H9 (cell line): ENCODE measurements at regions not wholly inside any gene's neighbourhood (a gene's known extent, or its start where the extent isn't known, plus 50 kb on each side); places are given as distances from the start of the nearest gene placed in this dataset.
"Not testable (repeated sequence)": the region's sequence is repeated elsewhere in the genome, so short reads cannot be mapped to it uniquely, and the experiment has no call there.

Experiments
- DNase-seq: peaks from one replicate; pipeline ENCODE4 v3.0.0-alpha.2; 2017
- H2AFZ ChIP-seq: one replicate; pipeline ENCODE4 v1.6.1; 2013; ENCODE audit warnings: mild to moderate bottlenecking, low read length, control low read depth, moderate library complexity
- H2AK5ac ChIP-seq: 2 replicates; pipeline ENCODE4 v1.6.1; 2013; ENCODE audit warnings: low read length, control low read depth, mixed read lengths; ENCODE audit not compliant: insufficient read length
- H2BK120ac ChIP-seq: one replicate; pipeline ENCODE4 v1.6.1; 2013; ENCODE audit warnings: low read depth, mild to moderate bottlenecking, low read length, control low read depth, inconsistent platforms; ENCODE audit not compliant: poor library complexity, severe bottlenecking
- H2BK12ac ChIP-seq: 2 replicates; pipeline ENCODE4 v1.6.1; 2013; ENCODE audit warnings: low read length, control low read depth, mixed read lengths, low read depth; ENCODE audit not compliant: insufficient read length
- H2BK15ac ChIP-seq: 2 replicates; pipeline ENCODE4 v1.6.1; 2013; ENCODE audit warnings: low read depth, low read length, control low read depth
- H2BK20ac ChIP-seq: one replicate; pipeline ENCODE4 v1.6.1; 2013; ENCODE audit warnings: low read depth, mild to moderate bottlenecking, low read length, control low read depth, inconsistent platforms; ENCODE audit not compliant: poor library complexity, severe bottlenecking
- H2BK5ac ChIP-seq: 2 replicates; pipeline ENCODE4 v1.6.1; 2013; ENCODE audit warnings: low read length, control low read depth, mixed read lengths; ENCODE audit not compliant: insufficient read length
- H3K14ac ChIP-seq: 2 replicates; pipeline ENCODE4 v1.6.1; 2013; ENCODE audit warnings: low read length, control low read depth; ENCODE audit not compliant: insufficient read depth
- H3K18ac ChIP-seq: 2 replicates; pipeline ENCODE4 v1.6.1; 2013; ENCODE audit warnings: low read depth, mild to moderate bottlenecking, mixed read lengths, low read length, control low read depth; ENCODE audit not compliant: insufficient read length
- H3K23ac ChIP-seq: 2 replicates; pipeline ENCODE4 v1.6.1; 2013; ENCODE audit warnings: low read length, control low read depth, mixed read lengths, low read depth; ENCODE audit not compliant: insufficient read length
- H3K23me2 ChIP-seq: 2 replicates; pipeline ENCODE4 v1.6.1; 2013; ENCODE audit warnings: low read depth, mild to moderate bottlenecking, mixed read lengths, low read length, control low read depth; ENCODE audit not compliant: insufficient read length, poor library complexity, severe bottlenecking
- H3K27ac ChIP-seq: 2 replicates; pipeline ENCODE4 v1.5.1; 2013; ENCODE audit warnings: low read length, control low read depth, mixed read lengths, low read depth; ENCODE audit not compliant: insufficient read length
- H3K27me3 ChIP-seq: 2 replicates; pipeline ENCODE4 v1.6.1; 2013; ENCODE audit warnings: low read length, control low read depth, inconsistent platforms; ENCODE audit not compliant: insufficient read depth
- H3K4ac ChIP-seq: 2 replicates; pipeline ENCODE4 v1.6.1; 2013; ENCODE audit warnings: low read depth, mild to moderate bottlenecking, control low read depth, inconsistent platforms, low read length, moderate library complexity
- H3K4me1 ChIP-seq: 2 replicates; pipeline ENCODE4 v1.6.1; 2013; ENCODE audit warnings: low read length, control low read depth, inconsistent platforms; ENCODE audit not compliant: insufficient read depth
- H3K4me2 ChIP-seq: 2 replicates; pipeline ENCODE4 v1.6.1; 2013; ENCODE audit warnings: low read length, control low read depth, mixed read lengths; ENCODE audit not compliant: insufficient read length, insufficient read depth
- H3K56ac ChIP-seq: 2 replicates; pipeline ENCODE4 v1.6.1; 2013; ENCODE audit warnings: low read depth, mild to moderate bottlenecking, mixed read lengths, low read length, control low read depth; ENCODE audit not compliant: insufficient read length
- H3K79me1 ChIP-seq: 2 replicates; pipeline ENCODE4 v1.6.1; 2013; ENCODE audit warnings: low read depth, mild to moderate bottlenecking, moderate library complexity, low read length, control low read depth, inconsistent platforms; ENCODE audit not compliant: insufficient read depth, poor library complexity, severe bottlenecking
- H3K79me2 ChIP-seq: 2 replicates; pipeline ENCODE4 v1.6.1; 2013; ENCODE audit warnings: low read length, control low read depth, inconsistent platforms; ENCODE audit not compliant: insufficient read depth
- H3K9ac ChIP-seq: 2 replicates; pipeline ENCODE4 v1.6.1; 2013; ENCODE audit warnings: low read length, control low read depth, mixed read lengths; ENCODE audit not compliant: insufficient read length; ENCODE audit errors: extremely low read depth
- H3K9me3 ChIP-seq: one replicate; pipeline ENCODE4 v1.6.1; 2013; ENCODE audit warnings: low read depth, low read length, inconsistent platforms; ENCODE audit not compliant: control insufficient read depth
- H3T11ph ChIP-seq: one replicate; pipeline ENCODE4 v1.6.1; 2013; ENCODE audit warnings: mild to moderate bottlenecking, low read length, control low read depth, inconsistent platforms
- H4K20me1 ChIP-seq: one replicate; pipeline ENCODE4 v1.6.1; 2013; ENCODE audit not compliant: control insufficient read depth, insufficient read length, insufficient read depth
- H4K5ac ChIP-seq: 2 replicates; pipeline ENCODE4 v1.6.1; 2013; ENCODE audit warnings: low read depth, mild to moderate bottlenecking, mixed read lengths, low read length, control low read depth; ENCODE audit not compliant: insufficient read length
- H4K8ac ChIP-seq: replicated peaks from 2 replicates; pipeline ENCODE4 v1.6.1; 2013; ENCODE audit warnings: low read length, control low read depth, mixed read lengths, low read depth; ENCODE audit not compliant: insufficient read length
- H4K91ac ChIP-seq: 2 replicates; pipeline ENCODE4 v1.6.1; 2013; ENCODE audit warnings: low read depth, mild to moderate bottlenecking, moderate library complexity, mixed read lengths, low read length, control low read depth; ENCODE audit not compliant: insufficient read length
- H3K27ac Mint-ChIP-seq, 3 experiments: 2 replicates in 2 of 3; 3 replicates in 1 of 3; pipeline ENCODE4 v1.8.0; 2020 to 2021; ENCODE audit warnings: mixed read lengths in 3 of 3, mild to moderate bottlenecking in 1 of 3, moderate library complexity in 1 of 3
- H3K27me3 Mint-ChIP-seq: 2 replicates; pipeline ENCODE4 v1.8.0; 2021; ENCODE audit warnings: low read depth, mild to moderate bottlenecking, moderate library complexity, mixed read lengths
- H3K36me3 Mint-ChIP-seq, 3 experiments: 2 replicates in 2 of 3; 3 replicates in 1 of 3; pipeline ENCODE4 v1.8.0; 2020 to 2021; ENCODE audit warnings: low read depth in 3 of 3, mixed read lengths in 3 of 3; ENCODE audit not compliant: insufficient read depth in 1 of 3
- H3K4me1 Mint-ChIP-seq, 2 experiments: 2 replicates each; pipeline ENCODE4 v1.8.0; 2020; ENCODE audit warnings: mixed read lengths in 2 of 2
- H3K4me3 Mint-ChIP-seq, 2 experiments: 2 replicates in 1 of 2; 3 replicates in 1 of 2; pipeline ENCODE4 v1.8.0; 2020 to 2021; ENCODE audit warnings: mild to moderate bottlenecking in 2 of 2, mixed read lengths in 2 of 2, moderate library complexity in 1 of 2
- H3K9me3 Mint-ChIP-seq, 2 experiments: 2 replicates in 1 of 2; 3 replicates in 1 of 2; pipeline ENCODE4 v1.8.0; 2020; ENCODE audit warnings: mild to moderate bottlenecking in 2 of 2, mixed read lengths in 2 of 2, moderate library complexity in 1 of 2
- WGBS: extraction: QIAGEN DNeasy Blood & Tissue Kit; methylation state at CpG from one replicate; pipeline ENCODE4 v1.1.7; 2013; ENCODE audit warnings: missing lambda C conversion rate, low lambda C conversion rate, mixed read lengths; ENCODE audit not compliant: insufficient read length; ENCODE audit errors: extremely low coverage; 5-methylcytosine and 5-hydroxymethylcytosine counted together

DNA sequence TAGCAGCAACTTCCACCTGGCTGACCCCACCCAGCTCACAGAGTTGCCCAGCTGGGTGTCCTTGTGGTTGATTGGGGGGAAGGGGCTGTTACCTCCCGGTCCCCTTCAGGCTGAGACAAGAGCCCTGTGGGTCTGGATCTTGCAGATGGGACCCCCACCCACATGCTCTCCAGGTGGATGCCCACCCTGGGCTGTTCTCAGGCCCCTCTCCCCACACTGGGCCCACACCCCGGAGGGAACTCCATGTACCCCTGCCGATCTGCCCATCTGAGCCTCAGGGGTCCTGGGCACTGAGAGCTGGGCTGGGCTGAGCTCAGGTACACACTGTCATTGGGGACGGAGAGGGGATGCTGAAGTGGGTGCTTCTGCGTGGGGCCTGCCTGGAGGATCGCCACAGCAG is 1453.9 kb upstream of the TPTE start:
- not testable (repeated sequence) for H4K91ac ChIP-seq, H3K23me2 ChIP-seq, H4K8ac ChIP-seq, DNase-seq, H3K27ac Mint-ChIP-seq, H4K5ac ChIP-seq, H3K56ac ChIP-seq, H3K4ac ChIP-seq, H3K4me2 ChIP-seq, H3K9me3 ChIP-seq, H3K14ac ChIP-seq, H2BK12ac ChIP-seq, H2BK20ac ChIP-seq, H3K18ac ChIP-seq, H2BK5ac ChIP-seq, H3K4me1 ChIP-seq, H3K9ac ChIP-seq, H3K79me2 ChIP-seq, H3K36me3 Mint-ChIP-seq, H3K79me1 ChIP-seq, H4K20me1 ChIP-seq, H2AFZ ChIP-seq, H2BK120ac ChIP-seq, H2BK15ac ChIP-seq, H3K27me3 ChIP-seq, H3K4me1 Mint-ChIP-seq, H2AK5ac ChIP-seq, H3K9me3 Mint-ChIP-seq, H3K27me3 Mint-ChIP-seq, H3T11ph ChIP-seq, H3K4me3 Mint-ChIP-seq, H3K27ac ChIP-seq, H3K23ac ChIP-seq
- no CpG with 5 or more reads among the region's 6 CpGs for WGBS

DNA sequence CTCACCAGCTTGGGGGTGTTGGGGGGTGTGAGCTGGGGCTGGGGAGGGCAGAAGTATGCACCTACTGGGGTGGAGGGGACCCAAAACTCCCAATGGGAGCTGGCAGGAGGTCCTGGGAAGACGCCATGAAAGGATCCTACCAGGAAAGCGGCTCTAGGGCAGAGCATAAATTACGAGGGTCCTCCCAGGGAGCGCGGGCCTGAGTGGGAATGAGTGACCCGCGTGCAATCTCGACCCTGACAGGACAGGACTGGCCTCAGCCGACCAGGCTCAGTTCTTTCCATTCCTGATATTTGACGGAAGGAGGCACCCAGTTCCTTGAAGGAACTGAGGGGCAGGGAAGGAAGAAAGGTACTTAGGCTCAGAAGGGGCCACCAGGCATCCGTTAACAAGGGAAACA is 1452.8 kb upstream of the TPTE start:
- H4K20me1 ChIP-seq, H3K9me3 ChIP-seq, H3K4me3 Mint-ChIP-seq, H2AK5ac ChIP-seq, H2BK15ac ChIP-seq, H3K14ac ChIP-seq, H3K27me3 Mint-ChIP-seq, H2BK12ac ChIP-seq, H3K27me3 ChIP-seq, H3K4me1 ChIP-seq, H3K79me1 ChIP-seq, H3K4me1 Mint-ChIP-seq, H4K8ac ChIP-seq, H3K36me3 Mint-ChIP-seq, H3K27ac Mint-ChIP-seq, H3T11ph ChIP-seq, H3K79me2 ChIP-seq, H2BK120ac ChIP-seq, H3K4me2 ChIP-seq, H3K56ac ChIP-seq, H3K9me3 Mint-ChIP-seq, H3K23me2 ChIP-seq, H2AFZ ChIP-seq, H3K18ac ChIP-seq, H3K23ac ChIP-seq, H3K27ac ChIP-seq, H3K4ac ChIP-seq, H2BK5ac ChIP-seq, H4K5ac ChIP-seq, H2BK20ac ChIP-seq, DNase-seq, H3K9ac ChIP-seq, H4K91ac ChIP-seq: not testable (repeated sequence)
- no CpG with 5 or more reads among the region's 11 CpGs for WGBS

DNA sequence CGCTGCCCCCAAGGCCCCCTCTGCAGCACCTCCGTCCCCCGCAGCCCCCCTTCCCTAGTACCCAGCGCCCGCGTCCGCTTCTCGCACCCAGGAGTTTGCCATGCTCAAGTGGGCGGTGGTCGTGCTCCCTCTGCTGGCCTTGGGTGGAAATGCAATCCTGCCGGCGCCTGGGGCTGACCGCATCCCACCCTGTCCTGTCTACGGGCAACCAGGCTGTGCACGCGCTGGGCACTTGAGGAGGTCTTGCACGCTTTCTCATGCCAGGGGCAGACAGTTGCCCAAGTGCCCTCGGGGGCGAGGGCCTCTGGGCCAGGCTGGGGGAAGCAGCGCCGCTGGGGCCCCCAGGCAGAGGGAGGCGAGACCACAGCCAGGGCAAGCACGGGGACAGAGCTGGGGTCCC is 1450.7 kb upstream of the TPTE start:
- H2BK20ac ChIP-seq, H2BK12ac ChIP-seq, H4K91ac ChIP-seq, H3K23ac ChIP-seq, H4K20me1 ChIP-seq, H3K79me2 ChIP-seq, H4K5ac ChIP-seq, H3K14ac ChIP-seq, H4K8ac ChIP-seq, H3K27ac Mint-ChIP-seq, H2BK120ac ChIP-seq, H3K18ac ChIP-seq, DNase-seq, H3K4me1 Mint-ChIP-seq, H3K27ac ChIP-seq, H2AFZ ChIP-seq, H3K4ac ChIP-seq, H2AK5ac ChIP-seq, H3K27me3 Mint-ChIP-seq, H3K23me2 ChIP-seq, H3K56ac ChIP-seq, H3K4me1 ChIP-seq, H3K79me1 ChIP-seq, H3K9ac ChIP-seq, H3K36me3 Mint-ChIP-seq, H3K9me3 Mint-ChIP-seq, H2BK15ac ChIP-seq, H3K4me3 Mint-ChIP-seq, H3K27me3 ChIP-seq, H3K9me3 ChIP-seq, H2BK5ac ChIP-seq, H3T11ph ChIP-seq, H3K4me2 ChIP-seq: not testable (repeated sequence)
- WGBS = no CpG with 5 or more reads among the region's 23 CpGs
